HG03135 (cell line): ENCODE measurements at regions not wholly inside any gene's neighbourhood (a gene's known extent, or its start where the extent isn't known, plus 50 kb on each side); places are given as distances from the start of the nearest gene placed in this dataset.

Experiments
- ATAC-seq: cut with Tn5 transposase; IDR thresholded peaks from one replicate; pipeline ENCODE4 v1.9.1; 2021; ENCODE audit warnings: mild to moderate bottlenecking, moderate library complexity; ENCODE audit not compliant: unreplicated experiment

DNA sequence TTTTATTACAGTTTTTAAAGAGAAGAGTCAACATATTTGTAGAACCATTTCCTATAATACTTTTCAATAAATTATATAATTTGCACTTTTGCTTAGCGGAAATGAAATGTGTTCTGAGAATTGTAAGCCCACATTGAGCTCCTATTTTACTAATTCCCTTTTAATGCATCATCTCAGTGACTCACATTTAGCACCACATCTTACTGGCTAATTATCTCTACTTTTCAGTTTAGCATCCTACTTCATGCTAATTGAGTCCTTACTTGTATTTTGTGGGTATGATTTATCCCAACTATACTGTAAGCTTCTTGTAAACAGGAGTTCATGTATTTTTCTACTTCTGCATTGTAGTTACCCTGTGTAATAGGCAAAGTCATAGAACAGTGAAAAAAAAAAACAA, 67.5 kb downstream of the TMX1 start:
- ATAC-seq = no peak

DNA sequence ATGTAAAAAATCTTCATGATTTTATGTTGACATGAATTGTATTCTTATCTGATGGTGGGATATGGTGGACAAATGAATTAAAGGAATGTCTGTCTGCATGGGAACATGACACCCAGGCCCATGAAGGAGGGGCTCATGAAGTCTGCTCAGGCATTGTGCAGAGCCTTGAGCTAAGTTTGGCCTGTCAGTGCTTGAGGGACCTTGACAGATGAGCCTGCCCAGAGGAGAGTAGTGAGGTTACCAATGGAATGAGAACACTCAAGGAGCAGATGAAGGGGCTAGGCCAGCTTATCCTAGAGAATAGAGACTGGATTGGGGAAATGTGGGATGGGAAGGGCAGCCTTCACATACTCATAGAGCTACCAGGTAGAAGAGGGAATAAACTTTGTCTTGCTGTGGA, 68.8 kb downstream of the TMX1 start:
- no peak for ATAC-seq

GRCh38 chr14:51310505-51310944, 70.5 kb downstream of the TMX1 start:
- no peak for ATAC-seq

DNA sequence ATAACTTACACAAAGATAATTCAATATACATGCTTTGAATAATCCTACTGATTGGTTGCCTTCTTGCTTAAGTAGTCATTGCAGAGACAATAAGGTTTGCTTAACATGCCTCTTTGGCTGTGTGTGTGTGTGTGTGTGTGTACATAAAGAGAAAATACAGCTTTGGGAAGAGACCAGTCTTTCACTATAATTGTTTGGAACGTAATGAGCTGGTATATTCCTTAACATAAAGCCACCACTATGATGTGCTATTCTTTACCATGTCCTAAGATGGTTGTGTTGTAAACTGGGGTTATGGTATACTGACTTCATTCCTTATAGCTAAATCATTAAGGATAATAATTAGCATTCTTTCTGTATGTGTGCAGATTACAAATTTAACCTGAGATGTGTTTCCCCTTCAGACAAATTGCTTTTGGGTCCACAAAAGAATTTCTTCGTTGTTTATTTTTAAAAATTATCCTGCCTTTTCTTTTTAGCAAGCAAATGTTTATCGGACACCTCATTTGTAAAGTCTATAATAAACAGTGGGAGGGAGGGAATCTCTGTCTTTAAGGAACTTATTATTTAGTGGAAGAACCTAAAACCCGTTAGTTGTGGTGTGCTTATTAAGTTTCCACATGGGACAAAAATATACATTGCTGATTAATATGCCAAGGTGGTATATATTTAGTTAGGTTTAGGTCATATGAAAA, 74.4 kb downstream of the TMX1 start:
- no peak for ATAC-seq

DNA sequence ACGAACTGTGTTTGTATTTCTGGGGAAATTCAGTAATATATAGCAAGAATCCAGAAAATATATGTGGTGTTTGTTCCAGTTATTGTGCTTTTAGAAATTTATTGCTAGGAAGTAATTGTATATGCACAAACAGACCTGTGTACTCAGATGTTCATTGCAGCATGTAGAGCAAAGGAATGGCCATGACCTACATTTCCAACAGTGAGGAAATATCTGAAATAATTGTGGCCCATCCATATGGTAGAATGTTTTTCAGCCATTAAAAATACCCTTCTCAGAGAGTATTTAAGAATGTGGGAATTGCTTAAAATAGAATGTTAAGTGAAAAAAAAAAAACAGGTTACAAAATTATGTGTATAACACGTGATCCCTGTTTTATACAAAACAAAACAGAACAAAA, 77.3 kb downstream of the TMX1 start:
- no peak for ATAC-seq

DNA sequence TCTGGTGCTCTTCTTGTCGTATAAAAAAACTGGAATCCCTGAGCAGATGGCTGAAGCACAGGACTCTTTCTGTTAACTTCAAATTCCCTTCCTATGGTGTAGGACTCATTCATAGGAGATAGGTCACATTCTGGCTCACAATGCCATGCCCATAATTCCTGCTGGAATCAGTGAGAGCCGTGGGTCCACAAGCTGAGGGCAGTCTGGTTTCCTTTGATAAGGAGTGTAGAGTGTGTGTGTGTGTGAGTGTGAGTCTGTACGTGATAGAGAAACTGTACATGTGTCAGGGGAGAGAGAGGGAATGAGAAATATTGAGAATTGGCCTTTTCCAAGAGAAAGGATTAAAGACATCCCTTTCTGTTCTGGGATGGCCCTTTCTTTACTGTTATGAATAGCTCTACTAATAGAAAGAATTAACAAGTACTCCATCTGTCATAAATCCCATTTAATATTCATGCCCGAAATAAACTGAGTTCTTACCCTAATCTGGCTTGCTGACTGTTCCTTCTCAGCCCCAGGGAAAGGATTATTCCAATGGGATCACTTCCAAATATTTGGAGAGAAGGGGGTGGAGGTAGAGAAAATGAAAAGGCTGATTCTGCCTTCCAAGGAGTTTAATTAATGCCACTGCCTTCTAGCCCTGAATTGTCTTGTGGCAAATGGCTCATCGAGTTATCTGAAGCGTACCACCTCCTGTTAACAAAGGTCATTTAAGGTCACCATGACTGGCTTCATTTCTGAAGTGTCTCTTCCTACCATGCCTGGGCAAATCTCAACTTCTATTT, 79.0 kb downstream of the TMX1 start:
- no peak for ATAC-seq

DNA sequence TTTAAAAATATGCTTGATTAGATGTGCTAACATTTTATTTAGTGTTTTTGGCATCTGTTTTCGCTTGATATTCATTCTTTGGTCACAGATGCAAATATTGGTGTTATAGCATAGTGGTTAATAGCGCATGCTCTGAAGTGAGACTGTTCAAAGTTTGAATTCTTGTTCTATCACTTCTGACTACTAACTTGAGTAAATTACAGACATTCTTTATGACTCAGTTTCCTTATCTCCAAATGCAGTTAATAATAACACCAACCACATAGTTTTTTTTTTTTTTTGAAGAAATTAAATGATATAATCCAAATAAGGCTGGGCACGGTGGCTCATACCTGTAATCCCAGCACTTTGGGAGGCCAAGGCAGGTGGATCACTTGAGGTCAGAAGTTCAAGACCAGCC, 81.0 kb downstream of the TMX1 start:
- no peak for ATAC-seq

DNA sequence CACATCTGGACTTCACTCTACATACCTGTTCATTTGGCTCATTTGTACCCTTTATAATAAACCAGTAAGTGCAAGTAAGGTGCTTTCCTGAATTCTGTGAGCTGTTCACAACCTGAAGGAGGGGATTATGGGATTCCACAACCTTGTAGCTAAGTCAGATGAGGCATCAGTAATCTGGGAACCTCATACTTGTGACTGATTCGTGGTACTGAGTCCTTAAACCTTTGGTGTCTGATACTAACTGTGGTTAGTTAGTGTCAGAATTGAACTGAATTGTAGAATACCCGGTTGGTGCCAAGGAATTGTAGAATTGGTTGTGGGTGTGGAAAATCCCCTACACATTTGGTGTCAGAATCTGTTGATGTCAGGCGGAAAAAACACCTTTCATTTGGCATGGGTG, 83.4 kb downstream of the TMX1 start:
- ATAC-seq = no peak

DNA sequence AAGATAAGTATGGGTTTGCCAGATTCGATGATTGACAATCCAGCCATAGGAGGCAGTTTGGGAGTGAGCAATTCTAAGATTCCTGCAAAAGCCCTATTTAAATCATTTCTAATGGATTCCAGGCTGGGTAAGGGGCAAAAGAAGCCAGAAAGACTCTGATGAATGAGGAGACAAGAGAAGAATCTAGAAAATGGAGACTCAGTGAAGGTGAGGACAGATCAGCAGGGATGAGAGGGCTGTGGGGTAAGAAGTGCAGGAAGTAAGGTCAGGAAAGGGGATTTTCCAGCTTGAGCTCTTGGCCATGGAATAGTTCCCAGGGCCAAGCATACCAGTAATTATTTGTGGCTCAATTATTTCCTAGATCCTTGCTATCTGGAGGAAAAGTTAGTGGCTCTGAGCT, 87.3 kb downstream of the TMX1 start:
- no peak for ATAC-seq

DNA sequence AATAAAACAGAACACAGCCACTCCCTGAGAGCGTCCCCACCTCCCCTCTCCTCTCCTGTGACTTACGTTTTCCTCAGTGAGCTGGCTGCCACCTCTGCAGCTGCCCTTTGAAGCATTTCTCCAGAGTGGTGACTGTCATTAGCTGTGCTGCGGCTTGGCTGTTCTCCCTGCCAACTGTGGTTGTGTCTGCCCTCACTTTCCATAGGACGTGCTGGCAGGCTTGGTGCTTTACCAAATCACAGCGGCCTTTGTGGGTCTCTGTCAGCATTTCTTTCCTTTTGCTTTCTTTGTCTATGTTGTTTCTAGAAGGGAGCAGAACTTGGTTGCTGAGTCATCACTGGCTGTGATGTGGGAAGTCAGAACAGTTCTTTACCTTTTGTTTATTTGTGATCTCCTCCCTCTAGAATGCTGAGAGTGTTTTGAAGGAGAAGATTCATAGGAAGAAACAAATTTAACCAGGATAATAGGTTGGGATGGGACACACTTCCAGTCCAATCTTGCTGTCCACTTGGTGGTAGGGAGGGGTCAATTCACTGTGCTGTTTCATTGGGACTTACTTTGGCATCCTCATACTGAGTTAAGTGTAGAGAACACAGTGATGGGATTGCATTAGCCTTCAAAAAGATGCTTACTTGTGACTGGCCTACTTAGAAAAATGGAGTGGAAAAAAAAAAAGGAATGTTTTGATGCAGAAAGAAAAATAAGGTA, 88.2 kb downstream of the TMX1 start:
- no peak for ATAC-seq

DNA sequence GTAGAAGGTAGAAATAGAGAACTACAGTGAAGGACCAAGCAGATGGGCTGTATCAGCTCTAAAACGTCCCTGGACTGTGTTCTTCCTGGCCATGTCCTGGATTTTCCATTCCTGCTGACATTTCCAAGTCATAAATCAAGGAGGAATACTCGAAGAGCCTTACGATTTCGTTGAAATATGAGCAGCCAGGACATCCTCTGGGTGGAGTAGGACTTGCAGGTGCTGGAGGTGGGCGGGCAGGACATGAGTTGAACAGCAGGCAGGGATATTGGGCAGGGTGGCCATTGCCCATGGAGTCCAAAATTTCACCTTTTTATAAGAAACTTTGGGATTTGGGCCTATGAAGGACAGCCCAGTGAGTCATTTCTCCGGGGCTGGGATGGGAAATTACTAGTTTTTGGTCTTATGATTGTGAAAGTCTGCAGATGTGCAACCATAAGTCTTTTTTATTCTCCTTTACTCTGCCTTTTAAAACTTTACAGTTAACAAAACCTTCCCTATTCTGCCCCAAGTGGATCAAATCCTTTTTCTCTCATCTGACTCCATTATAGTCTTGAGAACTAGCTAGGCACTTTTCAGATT, 88.8 kb downstream of the TMX1 start:
- no peak for ATAC-seq

- no peak for ATAC-seq
Observed at GRCh38 chr14:51331486-51332367, 91.7 kb downstream of the TMX1 start.

GRCh38 chr14:51333299-51333698, 93.3 kb downstream of the TMX1 start:
- no peak for ATAC-seq

DNA sequence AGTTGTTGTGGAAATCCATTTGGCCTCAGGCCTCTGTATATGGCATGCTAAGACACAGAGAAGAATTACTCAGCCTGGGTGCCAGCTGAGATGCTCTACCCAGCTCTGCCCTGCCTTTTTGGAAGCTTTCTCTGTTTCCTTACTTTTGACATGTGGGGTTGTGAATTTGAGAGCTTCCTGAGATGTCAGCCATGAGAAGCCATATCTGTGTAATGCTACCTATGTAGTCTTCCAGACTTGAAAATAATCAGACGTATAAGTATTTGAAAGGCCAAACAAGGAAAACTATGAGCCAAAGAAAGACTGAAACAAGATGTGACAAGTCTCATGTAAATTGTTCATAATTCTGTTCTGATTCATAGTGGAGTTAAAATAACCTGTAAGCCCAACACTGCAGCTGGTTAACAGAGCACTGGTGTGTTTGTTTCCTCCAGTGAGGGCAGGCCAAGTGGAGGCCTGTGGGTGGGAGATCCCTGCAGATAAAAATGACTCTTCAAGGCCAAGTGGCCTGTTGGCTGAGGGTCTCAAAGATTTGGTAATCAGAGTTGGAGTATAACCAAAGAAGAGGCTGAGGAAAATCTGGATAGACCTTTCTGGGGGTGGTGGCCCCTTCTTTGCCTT, 94.0 kb downstream of the TMX1 start:
- ATAC-seq = no peak

GRCh38 chr14:51334566-51334965, 94.5 kb downstream of the TMX1 start:
- ATAC-seq = no peak

DNA sequence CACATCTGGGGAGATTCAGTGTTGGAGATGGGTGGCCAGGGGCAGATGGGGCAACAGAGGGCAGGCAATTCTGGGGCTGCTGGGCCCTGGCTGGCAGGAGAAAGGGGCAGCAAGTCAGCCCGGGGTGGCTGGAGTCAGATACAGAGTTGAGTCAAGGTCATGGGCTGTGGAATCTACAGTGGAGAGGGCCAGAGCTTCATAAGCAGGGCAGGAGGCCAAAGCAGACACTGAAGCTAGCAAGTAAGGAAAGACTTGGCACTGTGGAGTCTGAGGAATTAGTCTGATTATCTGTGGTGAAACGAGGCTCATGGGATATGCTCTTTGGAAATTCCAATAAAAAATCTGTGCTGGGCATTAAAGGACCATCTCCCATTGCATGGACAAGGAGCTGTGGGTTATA, 95.5 kb downstream of the TMX1 start:
- ATAC-seq = no peak

DNA sequence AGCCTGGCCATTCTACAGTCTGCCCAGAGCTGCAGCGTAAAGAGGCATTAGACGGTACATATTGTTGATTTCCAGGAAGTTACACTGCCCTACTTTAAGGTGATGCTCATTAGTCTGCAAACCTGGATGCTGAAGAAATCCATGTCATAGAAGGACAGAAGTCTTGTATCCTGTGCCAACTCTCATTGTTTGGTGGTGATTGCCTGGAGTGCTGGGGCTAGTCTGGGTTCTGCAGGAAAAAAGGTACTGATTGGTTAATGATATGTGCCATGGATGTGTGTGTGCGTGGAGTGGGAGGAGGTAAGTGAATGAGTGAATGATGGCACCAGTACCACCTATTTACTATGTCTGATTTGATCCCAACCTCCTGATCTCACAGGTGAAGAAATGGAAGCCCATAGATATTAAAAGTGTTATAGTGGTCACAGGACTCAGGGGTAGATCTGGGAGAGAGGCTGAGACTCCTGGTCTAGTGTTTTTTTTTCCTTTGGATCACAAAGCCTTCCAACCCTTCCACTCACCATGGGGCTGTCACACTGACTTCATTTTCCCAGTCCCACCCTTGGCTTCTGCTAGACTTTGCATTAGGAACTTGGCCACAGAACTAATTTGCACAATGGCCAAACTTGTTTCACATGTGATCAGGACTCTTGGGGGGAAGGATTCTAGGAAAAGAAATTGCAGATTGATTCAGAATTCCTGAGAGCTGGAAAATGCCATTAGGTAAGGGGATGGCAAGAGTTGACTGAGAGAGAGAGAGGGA, 96.1 kb downstream of the TMX1 start:
- no peak for ATAC-seq

GRCh38 chr14:51336734-51337133, 96.7 kb downstream of the TMX1 start:
- no peak for ATAC-seq

DNA sequence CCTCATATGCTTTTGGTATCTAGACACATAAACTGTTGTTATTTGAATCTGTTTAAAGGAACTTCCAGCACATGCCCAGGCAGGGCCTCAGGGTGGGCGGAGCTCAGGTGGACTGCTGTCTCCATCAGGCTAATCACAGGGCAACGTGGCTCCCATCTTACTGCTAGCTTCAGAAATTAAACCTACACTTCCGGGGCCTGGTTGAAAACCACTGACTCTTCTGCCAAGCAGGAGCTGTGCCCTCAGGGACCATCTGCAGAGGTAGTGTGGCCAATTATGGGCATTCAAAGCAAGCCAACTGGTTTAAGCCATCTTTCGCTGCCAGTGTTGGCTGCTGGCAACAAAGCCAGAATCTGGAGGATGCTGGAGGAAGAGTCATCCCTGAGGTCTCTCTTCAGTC, 97.5 kb downstream of the TMX1 start:
- ATAC-seq = no peak
